GM12873 (cell line): ENCODE measurements at regions not wholly inside any gene's neighbourhood (a gene's known extent, or its start where the extent isn't known, plus 50 kb on each side); places are given as distances from the start of the nearest gene placed in this dataset.

Experiments used
- CTCF ChIP-seq: IDR thresholded peaks from 2 replicates; pipeline ENCODE4 v1.5.1; 2012; ENCODE audit warnings: low read depth, mild to moderate bottlenecking, moderate library complexity, low read length, control low read depth; ENCODE audit not compliant: insufficient read depth; ENCODE audit errors: missing control alignments

GRCh38 chr2:111712361-111712760 lies 171.6 kb downstream of the ANAPC1 start:
- TF ChIP-seq CTCF = no peak

- TF ChIP-seq CTCF = no peak
Observed at GRCh38 chr2:111712940-111713515, 171.0 kb downstream of the ANAPC1 start.

GRCh38 chr2:111715987-111716904 lies 167.7 kb downstream of the ANAPC1 start:
- no peak for TF ChIP-seq CTCF

- no peak for TF ChIP-seq CTCF
Observed at GRCh38 chr2:111716905-111717775, 166.9 kb downstream of the ANAPC1 start.
